ENCODE measurements at regions not wholly inside any gene's neighbourhood (a gene's known extent, or its start where the extent isn't known, plus 50 kb on each side); places are given as distances from the start of the nearest gene placed in this dataset.
"Not testable (repeated sequence)": the region's sequence is repeated elsewhere in the genome, so short reads cannot be mapped to it uniquely, and the experiment has no call there.

- not testable (repeated sequence) for H3K9me3 Mint-ChIP-seq; H3K27ac Mint-ChIP-seq; H3K4me3 Mint-ChIP-seq; H3K27me3 Mint-ChIP-seq (ENCODE audit: low read depth); H3K4me1 Mint-ChIP-seq (ENCODE audit: low read depth); H3K36me3 Mint-ChIP-seq (ENCODE audit: low read depth)
Measured at GRCh38 chr2:238723740-238724320, 124.1 kb upstream of the TWIST2 start.

- H3K4me1 Mint-ChIP-seq (ENCODE audit: low read depth): peaks cover 1% of the 10 kb centered on the region
- no peaks in the 10 kb centered on the region for H3K36me3 Mint-ChIP-seq (ENCODE audit: low read depth)
- H3K27me3 Mint-ChIP-seq (ENCODE audit: low read depth): peaks cover 9% of the 10 kb centered on the region
- H3K9me3 Mint-ChIP-seq: peaks cover 3% of the 10 kb centered on the region
- no peak overlapping the region for H3K4me3 Mint-ChIP-seq
- H3K27ac Mint-ChIP-seq: no peak overlapping the region
Measured at GRCh38 chr2:238724728-238725127, 123.2 kb upstream of the TWIST2 start.

- H3K4me3 Mint-ChIP-seq: no peak overlapping the region
- H3K9me3 Mint-ChIP-seq: peaks cover 3% of the 10 kb centered on the region
- H3K27ac Mint-ChIP-seq: no peak overlapping the region
- H3K4me1 Mint-ChIP-seq (ENCODE audit: low read depth): peaks cover 1% of the 10 kb centered on the region
- H3K36me3 Mint-ChIP-seq (ENCODE audit: low read depth): no peaks in the 10 kb centered on the region
- peaks cover 9% of the 10 kb centered on the region for H3K27me3 Mint-ChIP-seq (ENCODE audit: low read depth)
Measured at GRCh38 chr2:238725298-238725697, 122.6 kb upstream of the TWIST2 start.

- peaks cover 9% of the 10 kb centered on the region for H3K27me3 Mint-ChIP-seq (ENCODE audit: low read depth)
Measured at GRCh38 chr2:238726670-238727584, 121.0 kb upstream of the TWIST2 start.

GRCh38 chr2:238727585-238728329 lies 120.1 kb upstream of the TWIST2 start:
- H3K27me3 Mint-ChIP-seq (ENCODE audit: low read depth): peaks cover 9% of the 10 kb centered on the region
- H3K9me3 Mint-ChIP-seq: no peaks in the 10 kb centered on the region
- H3K27ac Mint-ChIP-seq: no peak overlapping the region
- H3K4me1 Mint-ChIP-seq (ENCODE audit: low read depth): no peaks in the 10 kb centered on the region
- H3K4me3 Mint-ChIP-seq: no peak overlapping the region
- no peaks in the 10 kb centered on the region for H3K36me3 Mint-ChIP-seq (ENCODE audit: low read depth)

More at GRCh38 chr2:238726670-238727584, 121.0 kb upstream of the TWIST2 start:
- Mint-ChIP-seq H3K4me3 (no peak overlapping the region), H3K27ac (no peak overlapping the region), H3K9me3 (peaks cover 3% of the 10 kb centered on the region), H3K4me1 (ENCODE audit: low read depth) (peaks cover 1% of the 10 kb centered on the region), H3K36me3 (ENCODE audit: low read depth) (no peaks in the 10 kb centered on the region)

- H3K27ac Mint-ChIP-seq: no peak overlapping the region
- no peaks in the 10 kb centered on the region for H3K36me3 Mint-ChIP-seq (ENCODE audit: low read depth)
- peaks cover 9% of the 10 kb centered on the region for H3K27me3 Mint-ChIP-seq (ENCODE audit: low read depth)
Measured at GRCh38 chr2:238728330-238729260, 119.3 kb upstream of the TWIST2 start.

GRCh38 chr2:238729261-238729935 lies 118.5 kb upstream of the TWIST2 start:
- Mint-ChIP-seq H3K9me3 (no peaks in the 10 kb centered on the region), H3K36me3 (ENCODE audit: low read depth) (no peaks in the 10 kb centered on the region), H3K27ac (no peak overlapping the region), H3K4me1 (ENCODE audit: low read depth) (no peaks in the 10 kb centered on the region), H3K4me3 (no peak overlapping the region), H3K27me3 (ENCODE audit: low read depth) (peaks cover 11% of the 10 kb centered on the region)

More at GRCh38 chr2:238728330-238729260, 119.3 kb upstream of the TWIST2 start:
- Mint-ChIP-seq H3K4me3 (no peak overlapping the region), H3K9me3 (no peaks in the 10 kb centered on the region), H3K4me1 (ENCODE audit: low read depth) (no peaks in the 10 kb centered on the region)

GRCh38 chr2:238730001-238730669 lies 117.8 kb upstream of the TWIST2 start:
- Mint-ChIP-seq H3K36me3 (ENCODE audit: low read depth) (no peaks in the 10 kb centered on the region), H3K27me3 (ENCODE audit: low read depth) (peaks cover 14% of the 10 kb centered on the region), H3K4me1 (ENCODE audit: low read depth) (no peaks in the 10 kb centered on the region), H3K9me3 (no peaks in the 10 kb centered on the region), H3K4me3 (no peak overlapping the region), H3K27ac (no peak overlapping the region)

- Mint-ChIP-seq H3K9me3 (no peaks in the 10 kb centered on the region), H3K27ac (no peak overlapping the region), H3K36me3 (ENCODE audit: low read depth) (no peaks in the 10 kb centered on the region), H3K4me1 (ENCODE audit: low read depth) (no peaks in the 10 kb centered on the region), H3K27me3 (ENCODE audit: low read depth) (peaks cover 17% of the 10 kb centered on the region), H3K4me3 (no peak overlapping the region)
Measured at GRCh38 chr2:238730881-238731280, 117.0 kb upstream of the TWIST2 start.

GRCh38 chr2:238731961-238732360 lies 115.9 kb upstream of the TWIST2 start:
- Mint-ChIP-seq H3K27me3 (ENCODE audit: low read depth) (peaks cover 18% of the 10 kb centered on the region), H3K36me3 (ENCODE audit: low read depth) (no peaks in the 10 kb centered on the region), H3K4me1 (ENCODE audit: low read depth) (no peaks in the 10 kb centered on the region), H3K9me3 (no peaks in the 10 kb centered on the region), H3K4me3 (no peak overlapping the region), H3K27ac (no peak overlapping the region)

GRCh38 chr2:238738917-238739316 lies 109.0 kb upstream of the TWIST2 start:
- peaks cover 26% of the 10 kb centered on the region for H3K27me3 Mint-ChIP-seq (ENCODE audit: low read depth)
- H3K27ac Mint-ChIP-seq: no peak overlapping the region
- H3K9me3 Mint-ChIP-seq: no peaks in the 10 kb centered on the region
- H3K4me1 Mint-ChIP-seq (ENCODE audit: low read depth): no peaks in the 10 kb centered on the region
- H3K4me3 Mint-ChIP-seq: no peak overlapping the region
- H3K36me3 Mint-ChIP-seq (ENCODE audit: low read depth): no peaks in the 10 kb centered on the region

- H3K27me3 Mint-ChIP-seq (ENCODE audit: low read depth): peaks cover 21% of the 10 kb centered on the region
- no peaks in the 10 kb centered on the region for H3K4me1 Mint-ChIP-seq (ENCODE audit: low read depth)
- no peaks in the 10 kb centered on the region for H3K9me3 Mint-ChIP-seq
- no peak overlapping the region for H3K4me3 Mint-ChIP-seq
- H3K36me3 Mint-ChIP-seq (ENCODE audit: low read depth): no peaks in the 10 kb centered on the region
- no peak overlapping the region for H3K27ac Mint-ChIP-seq
Measured at GRCh38 chr2:238739668-238740067, 108.2 kb upstream of the TWIST2 start.

- Mint-ChIP-seq H3K27ac (no peak overlapping the region), H3K27me3 (ENCODE audit: low read depth) (peaks cover 13% of the 10 kb centered on the region), H3K4me3 (no peak overlapping the region), H3K9me3 (no peaks in the 10 kb centered on the region), H3K4me1 (ENCODE audit: low read depth) (no peaks in the 10 kb centered on the region), H3K36me3 (ENCODE audit: low read depth) (no peaks in the 10 kb centered on the region)
Measured at GRCh38 chr2:238741277-238741676, 106.6 kb upstream of the TWIST2 start.

Measured in T-helper 1 cell treated with Interleukin-12 subunit alpha and Interleukin-12 subunit beta and Interleukin-4 antibody, amounts not matched to agents 30 μg/mL and 1 μg/mL, for 36 hours (primary cell).